IMR-90 (cell line): ENCODE measurements at regions not wholly inside any gene's neighbourhood (a gene's known extent, or its start where the extent isn't known, plus 50 kb on each side); places are given as distances from the start of the nearest gene placed in this dataset.

Experiments
- ATAC-seq: fragments of 200-7000 bp; cut with Tn5 transposase; 2 replicates; pipeline ENCODE4 v1.9.1; 2020; ENCODE audit warnings: low read depth, mild to moderate bottlenecking, moderate library complexity
- BruUV-seq: library from RNA; stranded (reverse); fragments of 400-500 nt; replicated peaks from 2 replicates; lab custom pipeline; 2021; lab: Mats Ljungman, UMichigan
- CTCF ChIA-PET: fragments of 300-600 bp; formaldehyde crosslinking; extraction: SDS; loops from one replicate; lab custom pipeline; 2021; ENCODE audit warnings: antibody characterized with exemption; lab: Yijun Ruan, JAX
- POLR2A ChIA-PET: fragments of 300-600 bp; sonication (Branson Sonifier 250); formaldehyde crosslinking; loops from one replicate; lab custom pipeline; 2022; ENCODE audit warnings: antibody characterized with exemption; ENCODE audit not compliant: unreplicated experiment; lab: Charles Lee
- DNase-seq: peaks from one replicate; pipeline ENCODE4 v3.0.0; 2013
- H2AFZ ChIP-seq: replicated peaks from 2 replicates; pipeline ENCODE3; 2013; ENCODE audit warnings: low read length, mild to moderate bottlenecking; ENCODE audit not compliant: poor library complexity
- H2AK5ac ChIP-seq: 2 replicates; pipeline ENCODE4 v1.6.1; 2013; ENCODE audit warnings: low read depth, low read length, inconsistent platforms
- H2AK9ac ChIP-seq: replicated peaks from 2 replicates; pipeline ENCODE3; 2013; ENCODE audit warnings: mild to moderate bottlenecking, low read depth, low read length, moderate library complexity; ENCODE audit not compliant: poor library complexity
- H2BK120ac ChIP-seq: 2 replicates; pipeline ENCODE4 v1.6.1; 2013; ENCODE audit warnings: low read depth, low read length, inconsistent platforms
- H2BK15ac ChIP-seq: 3 replicates; pipeline ENCODE4 v1.6.1; 2013; ENCODE audit warnings: low read depth, low read length, inconsistent platforms
- H2BK20ac ChIP-seq: 2 replicates; pipeline ENCODE4 v1.6.1; 2013; ENCODE audit warnings: low read depth, mild to moderate bottlenecking, inconsistent platforms, low read length, moderate library complexity
- H2BK5ac ChIP-seq: 2 replicates; pipeline ENCODE4 v1.6.1; 2013; ENCODE audit warnings: mild to moderate bottlenecking, low read depth, low read length, inconsistent platforms; ENCODE audit not compliant: poor library complexity, severe bottlenecking
- H3K14ac ChIP-seq: replicated peaks from 2 replicates; pipeline ENCODE4 v1.6.1; 2013; ENCODE audit warnings: low read depth, low read length, inconsistent platforms
- H3K18ac ChIP-seq: 2 replicates; pipeline ENCODE4 v1.6.1; 2013; ENCODE audit warnings: low read depth, low read length, control low read depth
- H3K23ac ChIP-seq: 2 replicates; pipeline ENCODE4 v1.6.1; 2013; ENCODE audit warnings: low read depth, low read length, inconsistent platforms
- H3K27ac ChIP-seq: 2 replicates; pipeline ENCODE4 v1.5.1; 2013; ENCODE audit warnings: mild to moderate bottlenecking, control low read depth, low read length; ENCODE audit not compliant: insufficient read depth
- H3K27me3 ChIP-seq: 2 replicates; pipeline ENCODE4 v1.6.1; 2013; ENCODE audit warnings: low read length; ENCODE audit not compliant: control insufficient read depth, insufficient read depth
- H3K36me3 ChIP-seq: 2 replicates; pipeline ENCODE4 v1.6.1; 2013; ENCODE audit warnings: low read length, mixed read lengths; ENCODE audit not compliant: control insufficient read depth, insufficient read depth
- H3K4ac ChIP-seq: 2 replicates; pipeline ENCODE4 v1.6.1; 2013; ENCODE audit warnings: low read depth, low read length, inconsistent platforms
- H3K4me1 ChIP-seq: 2 replicates; pipeline ENCODE4 v1.6.1; 2013; ENCODE audit warnings: low read length, mixed read lengths; ENCODE audit not compliant: control insufficient read depth, insufficient read depth
- H3K4me2 ChIP-seq: 2 replicates; pipeline ENCODE4 v1.6.1; 2013; ENCODE audit warnings: low read depth, mild to moderate bottlenecking, control low read depth, low read length, moderate library complexity
- H3K4me3 ChIP-seq: 2 replicates; pipeline ENCODE4 v1.5.1; 2013; ENCODE audit warnings: low read depth, mild to moderate bottlenecking, control low read depth, low read length, moderate library complexity; ENCODE audit not compliant: insufficient read depth
- H3K56ac ChIP-seq: 2 replicates; pipeline ENCODE4 v1.6.1; 2013; ENCODE audit warnings: low read length, inconsistent platforms; ENCODE audit not compliant: insufficient read depth; ENCODE audit errors: extremely low read depth
- H3K79me1 ChIP-seq, 2 experiments: 2 replicates each; pipeline ENCODE4 v1.6.1; 2013; ENCODE audit warnings: low read length in 2 of 2, inconsistent platforms in 1 of 2, low read depth in 1 of 2
- H3K9ac ChIP-seq: 2 replicates; pipeline ENCODE4 v1.6.1; 2013; ENCODE audit warnings: low read depth, low read length, control low read depth
- H3K9me1 ChIP-seq: 2 replicates; pipeline ENCODE4 v1.6.1; 2013; ENCODE audit warnings: low read length, inconsistent platforms; ENCODE audit not compliant: insufficient read depth
- H3K9me3 ChIP-seq: 2 replicates; pipeline ENCODE4 v1.6.1; 2013; ENCODE audit warnings: low read length; ENCODE audit not compliant: control insufficient read depth, insufficient read depth
- H4K20me1 ChIP-seq: 2 replicates; pipeline ENCODE4 v1.6.1; 2013; ENCODE audit warnings: low read length, inconsistent platforms; ENCODE audit not compliant: insufficient read depth
- H4K5ac ChIP-seq: 2 replicates; pipeline ENCODE4 v1.6.1; 2013; ENCODE audit warnings: mild to moderate bottlenecking, low read depth, low read length, control low read depth
- H4K8ac ChIP-seq, 2 experiments: 2 replicates each; pipeline ENCODE4 v1.6.1; 2013; ENCODE audit warnings: low read depth in 2 of 2, low read length in 2 of 2, control low read depth in 1 of 2, inconsistent platforms in 1 of 2
- H4K91ac ChIP-seq: 2 replicates; pipeline ENCODE4 v1.6.1; 2013; ENCODE audit warnings: low read depth, low read length, inconsistent platforms; ENCODE audit not compliant: insufficient read depth
- CEBPB ChIP-seq: IDR thresholded peaks from 2 replicates; pipeline ENCODE4 v1.6.1; 2012; ENCODE audit warnings: low read depth, low read length, improper control_type of control experiment
- CHD1 ChIP-seq: IDR thresholded peaks from 2 replicates; pipeline ENCODE4 v1.6.1; 2012; ENCODE audit warnings: low read depth, low read length, improper control_type of control experiment
- ELK1 ChIP-seq: fragments of 150-350 bp; IDR thresholded peaks from 2 replicates; pipeline ENCODE4 v1.6.1; 2016; ENCODE audit warnings: low read depth, mild to moderate bottlenecking, low read length, moderate library complexity, borderline replicate concordance
- FOS ChIP-seq: fragments of 150-350 bp; IDR thresholded peaks from 2 replicates; pipeline ENCODE4 v1.6.1; 2016; ENCODE audit warnings: low read depth, low read length
- MAFK ChIP-seq: IDR thresholded peaks from 2 replicates; pipeline ENCODE4 v1.6.1; 2012; ENCODE audit warnings: low read depth, low read length, improper control_type of control experiment
- MAZ ChIP-seq: IDR thresholded peaks from 2 replicates; pipeline ENCODE4 v1.6.1; 2012; ENCODE audit warnings: low read depth, mild to moderate bottlenecking, low read length, improper control_type of control experiment, moderate library complexity, borderline replicate concordance
- NFE2L2 ChIP-seq: fragments of 150-350 bp; IDR thresholded peaks from 2 replicates; pipeline ENCODE4 v1.6.1; 2016; ENCODE audit warnings: low read depth, mild to moderate bottlenecking, low read length
- POLR2A ChIP-seq: IDR thresholded peaks from 2 replicates; pipeline ENCODE4 v1.6.1; 2012; ENCODE audit warnings: mild to moderate bottlenecking, low read depth, low read length
- RAD21 ChIP-seq: IDR thresholded peaks from 2 replicates; pipeline ENCODE4 v1.6.1; 2012; ENCODE audit warnings: low read length, improper control_type of control experiment
- RCOR1 ChIP-seq: IDR thresholded peaks from 2 replicates; pipeline ENCODE4 v1.6.1; 2012; ENCODE audit warnings: mild to moderate bottlenecking, low read length, improper control_type of control experiment; ENCODE audit not compliant: insufficient replicate concordance
- RFX5 ChIP-seq: IDR thresholded peaks from 2 replicates; pipeline ENCODE4 v1.8.0; 2012; ENCODE audit warnings: low read depth, mild to moderate bottlenecking, low read length, moderate library complexity
- SMC3 ChIP-seq: fragments of 150-350 bp; IDR thresholded peaks from 2 replicates; pipeline ENCODE4 v1.6.1; 2016; ENCODE audit warnings: low read depth, mild to moderate bottlenecking, antibody characterized with exemption, low read length, moderate library complexity
- USF2 ChIP-seq: fragments of 150-350 bp; IDR thresholded peaks from 2 replicates; pipeline ENCODE4 v1.6.1; 2017; ENCODE audit warnings: mild to moderate bottlenecking, antibody characterized with exemption, low read length, low read depth
- WGBS, 2 experiments: methylation state at CpG; one replicate each; pipeline versions ENCODE4 v1.1.5 to v1.1.7; 2013; ENCODE audit warnings: missing lambda C conversion rate in 2 of 2; ENCODE audit not compliant: insufficient read length in 1 of 2; ENCODE audit errors: extremely low coverage in 2 of 2; 5-methylcytosine and 5-hydroxymethylcytosine counted together
- dilution Hi-C: fragments of 300-500 bp; cut with HindIII; formaldehyde crosslinking; loops from one replicate; pipeline ENCODE4 v1.14.3; 2018; ENCODE audit warnings: low sequenced_read_pairs; ENCODE audit not compliant: unreplicated experiment
- in situ Hi-C: fragments of 300-500 bp; cut with MboI; formaldehyde crosslinking; loops from 3 replicates; pipeline ENCODE4 v1.14.3; 2019; ENCODE audit warnings: low sequenced_read_pairs, inconsistent platforms, mixed read lengths
- intact Hi-C: fragments of 100-400 bp; cut with micrococcal nuclease; formaldehyde crosslinking; loops from 2 replicates; pipeline ENCODE4 v1.10.0; 2022
- TF ChIP-seq, protein P1 (sequence below): conservative IDR thresholded peaks from 2 replicates; pipeline ENCODE4 v1.5.1; 2012; ENCODE audit warnings: mild to moderate bottlenecking, low read depth, low read length, improper control_type of control experiment

- CTCF ChIA-PET = no interaction called here
- POLR2A ChIA-PET = no interaction called here
- in situ Hi-C loops = no loop called here
Observed at GRCh38 chr20:6495907-6496306, 271.6 kb upstream of the BMP2 start.

More at GRCh38 chr20:6495907-6496306, 271.6 kb upstream of the BMP2 start:
- intact Hi-C loops (no loop called here), dilution Hi-C loops (no loop called here)
- Histone ChIP-seq H4K5ac (no peak overlapping the region), H2AK5ac (no peak overlapping the region), H2BK5ac (no peak overlapping the region), H3K9me1 (no peaks in the 10 kb centered on the region), H2AK9ac (no peak overlapping the region), H2BK15ac (no peak overlapping the region), H3K4me2 (no peak overlapping the region), H4K20me1 (no peaks in the 10 kb centered on the region), H3K23ac (no peak overlapping the region), H3K27me3 (no peaks in the 10 kb centered on the region), H3K18ac (no peak overlapping the region), H3K4me3 (no peak overlapping the region), H2BK20ac (no peak overlapping the region), H2BK120ac (no peak overlapping the region), H4K91ac (no peak overlapping the region), H3K56ac (no peak overlapping the region), H4K8ac (no peak overlapping the region), H3K4me1 (no peaks in the 10 kb centered on the region), H3K27ac (no peak overlapping the region), H3K36me3 (no peaks in the 10 kb centered on the region), H3K14ac (no peak overlapping the region), H3K79me1 (no peaks in the 10 kb centered on the region), H3K4ac (no peak overlapping the region), H3K9me3 (no peaks in the 10 kb centered on the region), H2AFZ (no peak overlapping the region), H3K9ac (no peak overlapping the region)
- DNase-seq (no peak), ATAC-seq (no peak)
- WGBS, 2 experiments = no CpG with 5 or more reads among the region's 1 CpG
- TF ChIP-seq MAZ = no peak
- no peak for TF ChIP-seq CEBPB
- no peak for TF ChIP-seq RCOR1
- TF ChIP-seq POLR2A = no peak
- TF ChIP-seq, protein P1, sequence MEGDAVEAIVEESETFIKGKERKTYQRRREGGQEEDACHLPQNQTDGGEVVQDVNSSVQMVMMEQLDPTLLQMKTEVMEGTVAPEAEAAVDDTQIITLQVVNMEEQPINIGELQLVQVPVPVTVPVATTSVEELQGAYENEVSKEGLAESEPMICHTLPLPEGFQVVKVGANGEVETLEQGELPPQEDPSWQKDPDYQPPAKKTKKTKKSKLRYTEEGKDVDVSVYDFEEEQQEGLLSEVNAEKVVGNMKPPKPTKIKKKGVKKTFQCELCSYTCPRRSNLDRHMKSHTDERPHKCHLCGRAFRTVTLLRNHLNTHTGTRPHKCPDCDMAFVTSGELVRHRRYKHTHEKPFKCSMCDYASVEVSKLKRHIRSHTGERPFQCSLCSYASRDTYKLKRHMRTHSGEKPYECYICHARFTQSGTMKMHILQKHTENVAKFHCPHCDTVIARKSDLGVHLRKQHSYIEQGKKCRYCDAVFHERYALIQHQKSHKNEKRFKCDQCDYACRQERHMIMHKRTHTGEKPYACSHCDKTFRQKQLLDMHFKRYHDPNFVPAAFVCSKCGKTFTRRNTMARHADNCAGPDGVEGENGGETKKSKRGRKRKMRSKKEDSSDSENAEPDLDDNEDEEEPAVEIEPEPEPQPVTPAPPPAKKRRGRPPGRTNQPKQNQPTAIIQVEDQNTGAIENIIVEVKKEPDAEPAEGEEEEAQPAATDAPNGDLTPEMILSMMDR = no peak
- no peak for TF ChIP-seq RAD21
- TF ChIP-seq FOS = no peak
- no peak for TF ChIP-seq CHD1
- TF ChIP-seq RFX5 = no peak
- no peak for TF ChIP-seq SMC3
- TF ChIP-seq MAFK = no peak
- TF ChIP-seq NFE2L2 = no peak
- TF ChIP-seq ELK1 = no peak
- TF ChIP-seq USF2 = no peak
- BruUV-seq = no TSS peak
